GM18873 (cell line): ENCODE measurements at regions not wholly inside any gene's neighbourhood (a gene's known extent, or its start where the extent isn't known, plus 50 kb on each side); places are given as distances from the start of the nearest gene placed in this dataset.
"Not testable (repeated sequence)": the region's sequence is repeated elsewhere in the genome, so short reads cannot be mapped to it uniquely, and the experiment has no call there.

Source experiments
- ATAC-seq: cut with Tn5 transposase; IDR thresholded peaks from one replicate; pipeline ENCODE4 v1.9.1; 2021; ENCODE audit warnings: mild to moderate bottlenecking, moderate library complexity, moderate number of reproducible peaks; ENCODE audit not compliant: unreplicated experiment, low FRiP score

DNA sequence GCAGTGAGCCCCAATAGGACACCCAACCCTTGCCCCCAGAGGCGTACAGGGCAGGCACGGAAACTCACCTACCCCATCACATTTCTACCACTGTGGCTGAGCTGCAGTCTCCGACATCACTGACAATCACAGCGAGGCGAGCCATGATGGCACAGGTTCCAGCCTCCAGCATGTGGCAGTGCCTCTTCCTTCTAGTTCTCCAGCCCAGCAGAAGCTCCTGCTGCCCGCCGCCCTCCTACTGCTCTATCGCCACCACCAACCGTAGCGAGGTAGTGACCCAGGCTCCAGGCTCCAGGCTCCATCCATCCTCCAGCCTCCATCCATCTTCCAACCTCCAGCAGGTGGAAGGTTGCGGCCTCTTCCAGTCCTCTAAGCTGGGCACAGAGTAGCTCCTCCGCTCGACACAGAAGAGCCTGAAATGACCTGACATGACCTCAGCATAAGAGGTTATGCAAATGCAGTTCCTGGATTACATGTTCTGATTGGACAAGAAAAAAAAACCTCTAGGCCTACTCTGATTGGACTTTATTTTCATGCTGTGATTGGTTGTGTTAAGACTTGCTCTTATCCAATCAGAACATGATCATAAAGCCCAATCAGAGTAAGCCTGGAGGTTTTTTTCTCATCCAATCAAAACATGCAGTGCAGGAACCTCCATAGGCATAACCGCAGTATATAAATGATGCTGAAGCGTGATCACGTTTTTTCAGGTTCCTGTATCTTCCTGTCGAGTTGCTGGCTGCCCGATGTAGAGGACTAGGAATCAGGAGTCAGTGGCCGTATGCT, 438.9 kb upstream of the ZNF337 start:
- ATAC-seq = no peak

DNA sequence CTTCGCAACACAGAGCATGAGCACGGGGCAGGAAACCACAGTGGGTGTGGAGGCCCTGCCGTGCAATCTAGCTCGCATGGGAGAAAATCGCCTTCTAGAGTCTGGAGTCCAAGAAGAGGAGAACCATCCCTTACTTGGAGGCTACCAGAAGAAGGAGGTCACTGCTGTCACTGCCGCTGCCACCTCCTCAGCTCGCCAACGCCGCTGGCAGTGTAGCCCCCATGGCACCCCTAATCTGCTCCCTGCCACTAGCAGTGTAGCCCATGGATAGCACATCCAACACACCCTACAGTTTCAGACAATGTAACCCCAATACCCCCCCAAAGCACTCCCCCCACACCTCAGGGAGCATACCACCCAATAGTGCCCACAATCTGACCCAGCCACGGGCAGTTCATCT, 438.0 kb upstream of the ZNF337 start:
- no peak for ATAC-seq

DNA sequence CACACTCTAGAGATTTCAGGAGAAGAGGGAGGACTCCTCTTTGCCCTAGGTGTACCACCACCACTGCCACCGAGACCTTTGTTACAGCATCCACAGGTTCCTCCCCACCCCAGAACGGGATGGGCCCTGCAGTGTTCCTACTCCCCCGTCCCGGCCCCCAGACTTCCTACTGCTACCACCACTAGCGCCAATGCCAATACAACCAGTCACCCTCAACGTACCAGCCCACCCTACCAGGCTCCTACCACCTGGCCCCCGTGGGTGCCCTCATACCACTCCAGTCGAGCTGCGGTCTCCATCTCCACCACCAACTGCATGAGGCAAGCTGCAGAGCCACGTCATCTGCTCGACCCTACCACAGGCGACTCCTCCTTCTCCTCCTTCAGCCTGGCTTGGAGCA, 437.1 kb upstream of the ZNF337 start:
- ATAC-seq = not testable (repeated sequence)

DNA sequence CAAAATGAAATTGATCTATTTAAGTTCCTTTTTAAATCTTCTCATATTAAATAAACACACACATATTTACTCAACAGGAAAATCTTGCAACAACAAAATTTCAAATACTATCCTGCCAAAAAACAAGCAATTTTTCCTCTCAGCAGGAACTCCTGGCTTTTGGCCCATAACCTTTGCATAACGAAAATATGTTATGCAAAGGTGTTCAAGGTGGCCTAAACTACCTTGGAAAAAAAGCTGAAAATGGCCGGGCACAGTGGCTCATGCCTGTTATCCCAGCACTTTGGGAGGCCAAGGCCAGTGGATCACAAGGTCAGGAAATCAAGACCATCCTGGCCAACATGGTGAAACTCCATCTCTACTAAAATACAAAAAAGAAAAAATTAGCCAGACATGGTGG, 424.3 kb upstream of the ZNF337 start:
- ATAC-seq = not testable (repeated sequence)

DNA sequence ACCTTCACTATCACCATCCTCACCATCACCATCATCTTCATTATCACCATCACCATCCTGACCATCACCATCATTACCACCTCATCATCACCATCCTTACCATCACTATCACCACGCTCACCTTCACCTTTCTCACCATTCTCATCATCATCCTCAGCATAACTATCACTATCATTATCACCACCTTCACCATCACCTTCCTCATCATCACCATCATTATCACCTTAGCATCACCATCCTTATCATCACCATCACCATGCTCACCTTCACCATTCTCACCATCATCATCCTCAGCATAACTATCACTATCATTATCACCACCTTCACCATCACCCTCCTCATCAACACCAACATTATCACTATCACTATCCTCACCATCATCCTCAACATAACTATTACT, 397.8 kb upstream of the ZNF337 start:
- not testable (repeated sequence) for ATAC-seq

DNA sequence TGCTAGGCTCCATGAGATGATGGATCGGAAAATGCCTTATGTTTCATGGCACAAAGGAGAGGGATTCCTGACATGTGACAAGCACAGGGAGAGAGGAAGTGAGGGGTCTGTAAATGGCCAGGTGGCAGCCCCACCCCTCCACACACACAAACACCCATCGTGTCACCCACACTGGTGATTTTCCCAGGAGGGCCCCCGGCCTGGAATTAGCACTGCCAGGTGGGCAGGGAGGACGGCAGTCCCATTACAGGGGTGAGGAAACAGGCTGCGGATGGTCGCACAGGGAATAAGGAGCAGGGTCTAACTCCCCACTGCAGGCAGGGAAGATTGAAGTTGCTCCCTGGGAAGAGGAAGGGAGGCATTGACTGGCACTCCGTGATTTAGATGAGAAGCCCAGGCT, 395.3 kb upstream of the ZNF337 start:
- not testable (repeated sequence) for ATAC-seq

DNA sequence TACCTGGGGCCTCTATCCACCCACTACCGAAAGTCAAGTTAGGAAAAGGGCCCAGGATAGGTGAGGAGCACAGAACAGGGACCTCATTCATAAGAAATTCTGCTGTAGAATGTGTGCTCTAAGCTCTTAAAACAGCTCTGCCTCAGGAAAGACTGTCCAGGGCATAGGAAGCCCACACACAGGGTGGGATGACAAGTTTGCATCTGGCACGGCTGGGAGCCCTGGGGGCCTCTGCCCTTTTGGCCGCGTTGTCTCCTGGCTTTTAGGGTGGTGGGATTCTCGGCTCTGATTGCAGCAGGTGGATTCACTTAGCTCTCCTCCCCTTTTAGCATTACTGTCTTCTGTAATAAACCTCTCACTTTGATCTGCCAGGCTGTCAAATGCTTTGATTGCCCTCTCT, 389.5 kb upstream of the ZNF337 start:
- ATAC-seq = not testable (repeated sequence)

DNA sequence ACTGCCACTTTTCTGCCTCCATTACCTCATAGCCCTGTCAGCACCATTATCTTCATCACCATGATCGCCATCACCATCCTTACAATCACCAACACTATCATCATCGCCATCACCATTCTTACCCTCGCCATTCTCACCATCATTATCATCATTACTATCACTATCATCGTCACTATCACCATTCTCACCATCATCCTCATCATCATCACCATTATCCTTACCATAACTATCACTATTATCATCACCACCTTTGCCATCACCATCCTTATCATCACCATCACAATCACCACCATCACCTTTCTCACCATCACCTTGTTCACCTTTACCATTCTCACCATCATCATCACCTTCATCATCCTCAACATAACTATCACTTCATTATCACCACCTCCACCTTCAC, 377.3 kb upstream of the ZNF337 start:
- not testable (repeated sequence) for ATAC-seq

DNA sequence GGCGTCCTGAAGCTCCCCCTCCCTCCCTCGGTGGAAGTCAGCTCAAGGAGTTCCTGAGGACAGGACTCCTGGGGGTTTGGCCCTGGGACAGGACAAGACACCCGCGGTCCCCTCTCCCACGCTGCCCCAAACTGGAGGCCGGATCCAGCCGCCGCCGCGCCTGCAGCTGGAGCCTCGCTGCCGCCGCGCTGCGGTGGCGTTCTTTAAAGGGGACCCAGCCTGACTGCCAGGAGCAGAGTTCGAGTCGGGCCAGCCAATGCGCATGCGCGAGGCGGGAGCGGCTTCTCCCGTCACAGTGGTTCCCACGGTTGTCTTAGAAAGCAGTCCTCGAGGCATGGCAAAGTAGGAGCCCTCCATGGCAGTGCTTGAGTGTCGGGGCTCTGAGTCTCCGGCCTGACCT, 362.7 kb upstream of the ZNF337 start:
- not testable (repeated sequence) for ATAC-seq

DNA sequence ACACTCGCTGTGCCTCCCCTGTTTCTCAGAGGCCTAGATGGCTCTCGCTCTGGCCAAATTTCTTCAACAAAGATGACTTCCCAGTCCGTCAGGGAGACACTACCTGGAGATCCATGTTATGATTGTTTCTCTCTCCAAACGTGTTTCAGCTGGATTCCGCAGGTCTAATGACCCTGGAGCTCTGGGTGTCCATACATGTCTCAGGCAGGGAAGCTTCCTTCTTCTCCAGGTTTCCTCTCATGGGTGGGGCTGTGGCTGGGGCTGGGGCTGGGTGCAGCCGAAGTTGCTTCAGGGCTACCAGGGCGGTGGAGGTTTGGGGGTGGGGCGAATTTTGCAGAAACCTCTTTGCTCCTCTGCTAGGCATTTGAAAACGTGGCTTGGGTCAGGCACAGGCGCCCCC, 361.8 kb upstream of the ZNF337 start:
- not testable (repeated sequence) for ATAC-seq

DNA sequence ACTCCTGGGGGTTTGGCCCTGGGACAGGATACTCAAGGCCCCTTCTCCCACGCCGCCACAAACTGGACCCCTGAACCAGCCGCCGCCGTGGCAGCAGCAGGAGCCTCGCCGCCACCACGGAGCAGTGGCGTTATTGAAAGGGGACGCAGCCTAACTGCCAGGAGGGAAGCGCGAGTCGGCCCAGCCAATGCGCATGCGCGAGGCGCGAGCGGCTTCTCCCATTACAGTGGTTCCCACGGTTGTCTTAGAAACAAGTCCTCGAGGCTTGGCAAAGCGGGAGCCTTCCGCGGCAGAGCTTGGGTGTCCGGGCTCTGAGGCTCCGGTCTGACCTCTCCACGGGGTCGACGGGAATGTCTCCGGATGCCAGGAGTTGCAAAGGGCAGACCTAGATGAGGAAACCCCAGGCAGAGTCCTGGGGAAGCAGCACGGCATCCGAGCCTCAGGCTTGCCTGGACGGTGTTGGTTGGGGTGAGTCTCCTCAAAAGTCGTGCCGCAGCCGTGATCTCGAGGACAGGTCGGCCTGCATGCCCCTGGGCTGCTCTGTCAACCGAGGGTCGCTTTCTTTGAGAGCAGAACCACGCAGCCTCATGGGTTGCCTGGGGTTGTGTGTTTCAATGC, 360.6 kb upstream of the ZNF337 start:
- ATAC-seq = not testable (repeated sequence)

DNA sequence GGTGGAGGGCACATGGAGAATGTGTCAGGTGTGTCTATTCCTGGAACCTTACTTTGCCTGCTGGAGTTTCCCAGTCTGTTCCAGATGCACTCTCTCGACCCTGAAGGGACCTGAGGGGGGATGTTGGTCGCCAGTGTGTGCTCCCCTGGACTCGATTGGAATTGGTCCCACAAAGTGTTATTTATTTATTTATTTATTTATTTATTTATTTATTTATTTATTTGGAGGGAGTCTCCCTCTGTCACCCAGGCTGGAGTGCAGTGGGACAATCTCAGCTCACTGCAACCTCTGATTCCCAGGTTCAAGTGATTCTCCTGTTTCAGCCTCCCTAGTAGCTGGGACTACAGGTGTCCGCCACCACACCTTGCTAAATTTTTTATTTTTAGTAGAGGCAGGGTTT, 329.1 kb upstream of the ZNF337 start:
- not testable (repeated sequence) for ATAC-seq

DNA sequence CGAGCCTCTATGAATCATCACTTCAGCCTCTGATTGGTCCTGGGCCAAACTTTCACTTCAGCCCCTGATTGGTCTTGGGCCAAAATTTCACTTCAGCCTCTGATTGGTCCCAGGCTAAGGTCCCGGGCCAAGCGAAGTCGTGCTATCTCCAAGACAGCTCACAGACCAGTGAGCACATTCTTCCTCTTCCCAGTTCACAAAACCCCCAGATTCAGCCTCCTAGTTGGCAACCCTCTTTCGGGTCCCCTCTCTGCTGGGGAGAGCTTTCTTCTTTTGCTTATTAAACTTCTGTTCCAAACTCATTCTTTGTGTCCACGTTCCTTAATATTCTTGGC, 314.3 kb upstream of the ZNF337 start:
- ATAC-seq = not testable (repeated sequence)

DNA sequence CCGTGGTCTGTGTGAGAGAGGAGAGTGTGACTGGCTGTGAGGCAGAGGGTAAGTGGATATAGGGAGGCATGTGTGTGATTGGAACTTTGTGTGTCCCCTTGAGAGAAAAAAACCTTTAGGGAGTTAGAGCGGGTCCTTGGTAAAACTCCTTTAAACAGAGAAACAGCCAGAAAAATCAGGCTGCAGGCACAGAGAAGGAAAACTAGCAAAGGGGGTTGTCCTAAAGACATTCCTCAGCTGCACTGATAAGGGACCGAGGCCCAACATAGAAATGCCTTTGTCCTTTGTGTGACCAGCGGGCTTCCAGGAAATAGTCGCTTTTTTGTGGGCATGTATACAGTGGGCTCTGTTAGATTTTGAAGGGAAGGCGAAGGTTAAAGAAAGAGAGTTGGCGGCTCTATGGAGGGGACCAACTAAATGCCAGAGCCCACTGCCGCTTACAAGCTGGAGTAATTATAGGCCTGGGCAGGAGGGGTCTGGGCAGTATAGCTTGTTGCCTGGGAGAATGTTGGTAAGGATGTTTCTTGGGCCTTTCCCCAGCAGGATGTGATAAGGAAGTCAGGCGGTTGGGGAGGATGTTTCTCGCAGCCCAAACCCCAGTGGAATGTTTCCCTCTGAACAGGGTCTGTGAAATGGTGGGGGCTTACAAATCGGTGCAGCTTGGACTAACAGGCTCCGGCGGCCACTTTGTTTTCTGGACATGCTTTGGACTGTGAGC, 313.7 kb upstream of the ZNF337 start:
- ATAC-seq = not testable (repeated sequence)

DNA sequence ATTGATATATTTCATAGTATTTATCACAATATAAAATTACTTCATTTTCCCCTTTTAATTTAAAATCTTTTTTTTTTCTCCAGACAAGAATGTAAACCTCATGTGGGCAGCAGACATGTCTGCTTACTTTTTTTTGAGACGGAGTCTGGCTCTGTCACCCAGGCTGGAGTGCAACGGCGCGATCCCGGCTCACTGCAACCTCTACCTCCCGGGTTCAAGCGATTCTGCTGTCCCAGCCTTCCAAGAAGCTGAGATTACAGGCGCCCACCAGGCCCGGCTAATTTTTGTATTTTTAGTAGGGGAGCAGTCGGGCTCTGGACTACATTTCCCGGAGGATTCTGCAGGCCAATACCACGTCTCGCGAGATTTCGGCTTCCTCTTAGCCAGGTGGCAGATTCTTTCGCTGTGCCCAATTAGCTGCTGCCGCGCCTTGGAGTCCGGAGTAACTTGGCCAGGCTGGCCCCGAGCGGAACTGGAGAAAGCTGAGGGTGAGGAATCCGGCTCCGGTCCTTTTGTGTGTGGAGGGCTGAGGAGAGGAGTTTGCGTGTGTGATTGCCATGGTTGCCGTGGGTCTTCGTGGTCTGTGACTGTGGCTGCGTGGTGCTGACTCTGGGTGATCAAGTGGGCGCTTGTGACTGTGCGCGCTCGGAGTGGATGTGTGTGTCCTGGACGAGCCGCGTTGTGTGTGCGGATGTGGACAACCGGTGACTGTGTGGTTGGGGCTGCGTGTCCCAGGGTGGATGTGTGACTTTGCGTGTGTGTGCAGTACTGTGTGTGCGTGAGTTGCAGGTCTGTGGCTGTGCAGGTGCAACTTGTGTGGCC, 313.0 kb upstream of the ZNF337 start:
- ATAC-seq = not testable (repeated sequence)

DNA sequence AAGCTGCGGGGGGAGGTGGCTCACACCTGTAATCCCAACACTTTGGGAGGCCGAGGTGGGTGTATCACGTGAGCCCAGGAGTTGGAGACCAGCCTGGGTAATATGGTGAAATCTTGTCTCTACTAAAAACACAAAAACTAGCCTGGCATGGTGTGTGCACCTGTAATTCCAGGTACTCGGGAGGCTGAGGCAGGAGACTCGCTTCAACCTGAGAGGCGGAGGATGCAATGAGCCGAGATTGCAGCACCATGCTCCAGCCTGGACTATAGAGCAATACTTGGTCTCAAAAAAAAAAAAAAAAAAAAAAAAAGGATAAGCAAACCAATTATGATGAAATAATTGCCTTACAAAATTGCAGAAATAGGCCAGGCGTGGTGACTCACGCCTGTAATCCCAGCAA, 311.4 kb upstream of the ZNF337 start:
- not testable (repeated sequence) for ATAC-seq

DNA sequence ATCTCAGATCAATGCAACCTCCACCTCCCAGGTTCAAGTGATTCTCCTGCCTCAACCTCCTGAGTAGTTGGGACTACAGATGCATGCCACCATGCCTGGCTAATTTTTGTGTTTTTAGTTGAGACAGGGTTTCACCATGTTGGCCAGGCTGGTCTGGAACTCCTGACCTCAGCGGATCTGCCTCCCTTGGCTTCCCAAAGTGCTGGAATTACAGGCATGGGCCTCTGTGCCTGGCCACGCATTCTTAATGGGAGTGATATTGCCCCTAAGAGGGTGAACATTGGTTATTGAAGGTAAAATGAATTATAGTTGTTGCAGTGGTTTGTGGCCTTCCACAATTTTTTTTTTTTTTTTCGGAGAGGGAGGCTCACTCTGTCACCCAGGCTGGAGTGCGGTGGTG, 309.5 kb upstream of the ZNF337 start:
- ATAC-seq = not testable (repeated sequence)

DNA sequence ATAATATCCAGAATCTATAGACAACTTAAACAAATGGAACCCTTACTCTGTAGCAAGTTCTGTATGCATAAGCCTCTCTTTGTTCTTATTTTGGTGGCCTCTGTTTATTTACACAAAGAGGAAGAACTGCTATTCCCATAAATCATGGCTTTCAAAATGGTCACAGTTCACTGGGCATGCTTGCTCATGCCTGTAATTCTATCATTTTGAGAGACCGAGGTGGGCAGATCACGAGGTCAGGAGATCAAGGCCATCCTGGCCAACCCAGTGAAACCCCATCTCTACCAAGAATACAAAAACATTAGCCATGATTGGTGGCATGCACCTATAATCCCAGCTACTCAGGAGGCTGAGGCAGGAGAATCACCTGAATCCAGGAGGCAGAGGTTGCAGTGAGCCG, 307.3 kb upstream of the ZNF337 start:
- ATAC-seq = not testable (repeated sequence)

DNA sequence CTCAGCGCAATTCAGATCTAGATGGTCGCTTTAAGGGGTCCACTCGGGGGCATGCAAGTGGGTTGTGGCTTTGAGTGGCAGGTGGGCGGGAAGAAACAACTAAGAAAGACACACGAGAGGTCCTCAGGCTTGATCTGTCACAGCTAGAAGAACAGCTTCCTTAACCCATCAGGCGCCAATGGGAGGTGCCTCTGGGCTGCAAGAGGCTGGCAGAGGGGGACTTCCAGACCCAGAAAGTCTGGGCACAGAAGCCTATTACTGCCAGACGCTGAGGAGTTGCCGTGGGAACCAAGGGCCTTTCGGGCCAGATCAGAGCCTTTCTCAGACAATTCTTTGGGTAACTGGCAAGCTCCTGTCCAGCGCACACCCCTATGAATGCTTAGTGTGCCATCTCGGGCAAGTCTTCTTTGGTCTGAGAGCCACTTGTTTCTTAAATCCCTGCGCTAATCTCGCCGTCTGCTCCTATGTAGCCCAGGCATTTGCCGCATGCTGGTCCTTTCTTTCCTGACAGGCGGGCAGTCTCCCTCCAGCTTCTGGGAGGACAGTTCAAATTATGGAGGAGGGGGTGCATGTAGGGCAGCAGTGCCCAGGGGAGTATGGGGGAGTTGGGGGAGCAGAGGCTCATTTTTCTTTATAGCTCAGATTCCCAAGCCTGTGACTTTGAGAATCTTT, 300.9 kb upstream of the ZNF337 start:
- ATAC-seq = not testable (repeated sequence)

DNA sequence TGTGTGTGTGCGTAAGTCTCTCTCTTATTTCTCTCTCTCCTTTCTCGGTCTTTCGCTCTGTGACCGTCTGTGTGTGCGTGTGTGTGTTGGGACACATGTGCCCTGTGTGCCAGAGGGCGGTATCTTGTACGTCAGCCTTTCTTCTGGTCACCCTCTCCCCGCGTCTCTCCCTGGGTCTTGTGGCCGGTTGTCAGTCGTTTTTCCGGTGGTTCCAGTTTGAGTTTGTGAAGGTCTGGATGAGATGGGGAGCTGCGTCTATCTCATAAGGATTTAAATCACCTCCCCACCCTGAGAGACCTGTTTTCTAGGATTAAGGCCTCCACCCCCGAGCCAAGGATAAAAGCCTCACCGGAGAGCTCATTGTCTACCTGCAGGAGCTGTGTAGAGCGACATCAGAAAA, 295.5 kb upstream of the ZNF337 start:
- ATAC-seq = no peak
